GM06990 (cell line): ENCODE measurements at regions not wholly inside any gene's neighbourhood (a gene's known extent, or its start where the extent isn't known, plus 50 kb on each side); places are given as distances from the start of the nearest gene placed in this dataset.

Source experiments
- DNase-seq: peaks from one replicate; pipeline ENCODE4 v3.0.0-alpha.2; 2011; ENCODE audit not compliant: insufficient read length; ENCODE audit errors: extremely low read depth
- H3K27me3 ChIP-seq: replicated peaks from 2 replicates; pipeline ENCODE4 v1.6.0; 2011; ENCODE audit warnings: low read length; ENCODE audit not compliant: control insufficient read depth, insufficient read depth
- H3K36me3 ChIP-seq: 2 replicates; pipeline ENCODE4 v1.5.1; 2011; ENCODE audit warnings: low read length; ENCODE audit not compliant: control insufficient read depth, insufficient read depth
- H3K4me3 ChIP-seq: replicated peaks from 2 replicates; pipeline ENCODE4 v1.5.1; 2011; ENCODE audit warnings: low read depth, mild to moderate bottlenecking, control low read depth, low read length
- CTCF ChIP-seq: IDR thresholded peaks from 2 replicates; pipeline ENCODE4 v1.5.1; 2011; ENCODE audit warnings: low read length, control low read depth, mild to moderate bottlenecking, inconsistent platforms; ENCODE audit not compliant: insufficient read depth, poor library complexity, severe bottlenecking

DNA sequence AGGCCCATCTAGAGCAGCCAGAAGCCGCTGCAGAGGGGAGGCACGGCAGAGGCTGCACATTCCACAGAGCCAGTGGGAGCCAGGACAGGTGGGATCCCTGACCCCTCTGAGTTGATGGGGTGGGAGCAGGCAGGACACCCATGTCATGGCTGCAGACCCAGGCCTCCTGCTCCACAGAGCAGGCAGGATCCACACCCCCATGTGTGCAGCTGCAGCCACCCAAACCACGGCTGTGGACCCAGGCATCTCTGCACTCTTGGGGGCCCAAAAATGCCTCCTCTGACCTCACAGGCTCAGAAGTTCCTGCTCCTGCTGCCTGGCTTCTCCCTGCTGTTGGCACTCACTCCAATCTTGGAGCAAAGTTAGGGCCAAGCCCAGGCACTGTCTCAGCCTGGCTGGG lies 112.3 kb upstream of the TMEM18 start:
- DNase-seq: no peak
- Histone ChIP-seq H3K36me3 (no peaks in the 10 kb centered on the region), H3K27me3 (no peaks in the 10 kb centered on the region), H3K4me3 (no peak overlapping the region)
- no peak for TF ChIP-seq CTCF

DNA sequence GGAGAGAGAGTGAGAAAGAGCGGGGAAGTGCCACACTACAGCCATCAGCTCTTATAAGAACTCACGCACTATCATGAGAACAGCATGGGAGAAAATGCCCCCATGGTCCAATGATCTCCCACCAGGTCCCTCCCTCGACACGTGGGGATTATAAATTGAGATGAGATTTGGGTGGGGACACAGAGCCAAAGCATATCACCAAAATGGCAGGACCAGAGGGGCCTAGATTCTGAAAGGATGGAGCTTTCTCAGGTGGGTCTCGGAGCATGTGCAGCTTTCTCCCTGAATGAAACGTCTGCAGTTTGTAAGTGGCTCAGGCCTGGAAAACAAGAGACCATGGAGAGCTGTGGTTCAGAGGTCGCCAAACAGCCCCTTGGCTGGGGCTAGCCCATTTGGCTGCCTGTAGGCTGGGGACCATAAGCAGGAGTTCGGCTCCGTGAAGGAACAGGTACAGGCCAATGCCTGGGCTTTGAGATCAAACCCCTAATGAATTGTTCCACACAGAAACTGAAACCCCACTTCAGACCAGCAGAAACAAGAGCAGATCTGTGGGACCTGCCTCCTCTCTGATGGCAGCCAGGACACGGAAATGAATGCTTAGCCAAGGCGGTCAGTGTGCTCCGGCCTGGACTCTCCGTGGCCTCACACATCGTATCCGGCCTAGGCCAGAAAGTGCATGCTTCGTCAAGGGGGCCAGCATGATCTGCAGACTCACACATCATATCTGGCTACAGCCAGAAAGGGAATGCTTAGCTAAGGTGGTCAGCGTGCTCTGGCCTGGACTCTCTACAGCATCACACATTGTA lies 111.2 kb upstream of the TMEM18 start:
- H3K36me3 ChIP-seq: no peaks in the 10 kb centered on the region
- H3K4me3 ChIP-seq: no peak overlapping the region
- TF ChIP-seq CTCF: no peak
- H3K27me3 ChIP-seq: no peaks in the 10 kb centered on the region
- no peak for DNase-seq

GRCh38 chr2:784753-785152 lies 107.5 kb upstream of the TMEM18 start:
- Histone ChIP-seq H3K36me3 (no peaks in the 10 kb centered on the region), H3K4me3 (no peak overlapping the region), H3K27me3 (no peaks in the 10 kb centered on the region)
- no peak for TF ChIP-seq CTCF
- no peak for DNase-seq

DNA sequence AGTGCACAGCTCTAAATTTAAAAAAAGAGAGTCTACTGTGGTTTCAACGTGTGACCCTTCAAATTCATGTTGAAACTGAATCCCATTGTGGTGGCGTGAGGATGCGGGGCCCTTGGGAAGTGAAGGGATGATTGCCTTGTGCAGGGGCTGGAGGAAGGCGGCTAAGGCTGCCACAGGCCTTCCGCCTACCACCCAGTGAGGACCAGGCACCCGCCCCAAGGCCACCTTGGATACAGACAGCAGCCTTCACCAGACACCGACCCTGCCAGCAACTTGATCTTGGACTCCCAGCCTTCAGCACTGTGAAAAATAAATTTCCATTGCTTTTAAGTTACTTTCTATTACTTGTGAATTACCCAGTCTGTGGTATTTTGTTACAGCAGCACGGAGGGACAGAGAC lies 103.4 kb upstream of the TMEM18 start:
- Histone ChIP-seq H3K27me3 (no peaks in the 10 kb centered on the region), H3K4me3 (no peak overlapping the region), H3K36me3 (no peaks in the 10 kb centered on the region)
- no peak for TF ChIP-seq CTCF
- DNase-seq: no peak

- H3K4me3 ChIP-seq: no peak overlapping the region
- no peaks in the 10 kb centered on the region for H3K27me3 ChIP-seq
- DNase-seq: no peak
- H3K36me3 ChIP-seq: no peaks in the 10 kb centered on the region
- TF ChIP-seq CTCF: no peak
Measured at GRCh38 chr2:780002-780401, 102.8 kb upstream of the TMEM18 start.
